ENCODE measurements at regions not wholly inside any gene's neighbourhood (a gene's known extent, or its start where the extent isn't known, plus 50 kb on each side); places are given as distances from the start of the nearest gene placed in this dataset.
"Not testable (repeated sequence)": the region's sequence is repeated elsewhere in the genome, so short reads cannot be mapped to it uniquely, and the experiment has no call there.

DNA sequence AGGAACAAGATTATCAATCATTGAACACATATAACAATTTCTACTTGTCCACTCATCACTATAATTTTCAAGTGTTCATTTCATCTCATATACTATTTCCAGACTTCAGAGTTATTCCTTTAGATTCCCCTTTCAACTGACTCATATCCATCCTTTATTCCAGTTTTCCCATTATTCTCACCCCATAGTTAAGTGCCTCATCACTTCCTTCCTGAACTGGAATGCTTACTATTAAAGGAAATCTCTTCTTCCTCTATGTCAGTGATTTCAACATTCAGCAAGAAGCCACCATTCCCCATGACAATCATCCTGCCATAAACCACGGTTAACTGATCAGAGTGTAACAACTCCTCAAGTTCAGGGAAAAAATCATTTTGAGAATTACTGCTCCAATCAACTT, 198.9 kb downstream of the FBXO8 start:
- Mint-ChIP-seq H3K4me3 (no peak overlapping the region), H3K27ac (no peak overlapping the region), H3K36me3 (no peaks in the 10 kb centered on the region), H3K9me3 (peaks cover under 1 to 7% (median 2%) of the 10 kb centered on the region in 6 donors), H3K4me1 (no peaks in the 10 kb centered on the region), H3K27me3 (ENCODE audit: low read depth in 3 of 3) (peaks cover 0 to under 1% (median 0%) of the 10 kb centered on the region in 3 donors)
- no peak for DNase-seq

- H3K4me3 Mint-ChIP-seq: no peak overlapping the region
- no peak overlapping the region for H3K27ac Mint-ChIP-seq
- H3K36me3 Mint-ChIP-seq: no peaks in the 10 kb centered on the region
- no peak for DNase-seq
- no peaks in the 10 kb centered on the region for H3K4me1 Mint-ChIP-seq
- H3K9me3 Mint-ChIP-seq: peaks cover 0 to 6% (median under 1%) of the 10 kb centered on the region in 6 donors
- no peaks in the 10 kb centered on the region for H3K27me3 Mint-ChIP-seq (ENCODE audit: low read depth in 3 of 3)
These were observed 203.1 kb downstream of the FBXO8 start for GRCh38 chr4:174080361-174080760.

DNA sequence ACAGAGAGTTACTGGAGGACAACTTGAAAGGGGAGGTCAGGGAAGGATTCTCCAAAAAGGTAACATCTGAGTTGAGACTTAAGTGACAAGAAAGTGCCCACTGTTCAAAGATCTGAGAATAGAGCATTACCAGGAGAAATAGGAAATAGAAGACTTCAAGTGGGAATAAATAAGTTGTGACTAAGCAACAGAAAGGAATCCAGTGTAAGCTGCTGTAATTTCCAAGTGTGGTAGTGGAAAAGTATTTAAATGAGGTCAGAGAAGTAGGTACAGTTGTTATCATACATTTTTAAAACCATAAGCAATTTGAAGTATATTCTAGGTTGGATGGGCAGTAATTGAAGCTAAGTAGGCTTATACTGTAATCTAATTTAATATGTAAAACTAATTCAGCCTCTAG, 211.9 kb downstream of the FBXO8 start:
- peaks cover 2 to 17% (median 4%) of the 10 kb centered on the region in 6 donors for H3K9me3 Mint-ChIP-seq
- DNase-seq: no peak
- no peak overlapping the region for H3K4me3 Mint-ChIP-seq
- no peak overlapping the region for H3K27ac Mint-ChIP-seq
- no peaks in the 10 kb centered on the region for H3K4me1 Mint-ChIP-seq
- H3K27me3 Mint-ChIP-seq (ENCODE audit: low read depth in 3 of 3): peaks cover 0 to 2% (median 0%) of the 10 kb centered on the region in 3 donors
- peaks cover 0 to 4% (median 0%) of the 10 kb centered on the region in 3 donors for H3K36me3 Mint-ChIP-seq

DNA sequence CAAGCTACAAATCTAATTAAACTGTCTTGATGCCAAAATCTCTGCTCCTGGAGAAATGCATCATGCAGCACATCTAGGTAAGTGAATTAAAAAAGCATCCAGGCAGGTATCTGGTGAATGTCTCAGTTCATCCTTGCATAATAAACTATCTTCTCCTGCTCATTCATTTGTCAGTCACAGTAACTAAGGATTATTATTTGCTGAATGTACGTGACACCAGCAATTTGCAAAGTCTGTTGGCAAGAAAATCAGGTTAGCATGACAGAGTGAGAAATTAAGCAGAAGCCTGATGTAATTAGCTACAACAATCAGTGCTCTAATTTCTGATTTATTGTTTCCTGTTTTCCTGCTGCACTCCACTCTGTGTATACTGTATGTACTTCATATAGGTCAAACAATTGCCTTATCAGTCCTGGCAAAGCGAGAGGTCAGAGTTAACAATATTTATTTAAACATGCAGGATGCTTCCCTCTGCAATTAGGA, 213.6 kb downstream of the FBXO8 start:
- Mint-ChIP-seq H3K27ac (no peak overlapping the region), H3K9me3 (peaks cover 2 to 23% (median 5%) of the 10 kb centered on the region in 6 donors), H3K4me3 (no peak overlapping the region), H3K36me3 (peaks cover 0 to 4% (median 0%) of the 10 kb centered on the region in 3 donors), H3K27me3 (ENCODE audit: low read depth in 3 of 3) (peaks cover 0 to 2% (median 0%) of the 10 kb centered on the region in 3 donors), H3K4me1 (no peaks in the 10 kb centered on the region)
- DNase-seq: no peak

GRCh38 chr4:174066611-174067205, 216.8 kb downstream of the FBXO8 start:
- H3K27ac Mint-ChIP-seq: no peak overlapping the region
- no peaks in the 10 kb centered on the region for H3K27me3 Mint-ChIP-seq (ENCODE audit: low read depth in 3 of 3)
- no peak for DNase-seq
- peaks cover 0 to 4% (median 0%) of the 10 kb centered on the region in 3 donors for H3K36me3 Mint-ChIP-seq
- peaks cover 2 to 19% (median 4%) of the 10 kb centered on the region in 6 donors for H3K9me3 Mint-ChIP-seq
- H3K4me1 Mint-ChIP-seq: no peaks in the 10 kb centered on the region
- no peak overlapping the region for H3K4me3 Mint-ChIP-seq

- no peak overlapping the region for H3K4me3 Mint-ChIP-seq
- H3K27me3 Mint-ChIP-seq (ENCODE audit: low read depth in 3 of 3): no peaks in the 10 kb centered on the region
- peaks cover 0 to 11% (median 7%) of the 10 kb centered on the region in 6 donors for H3K9me3 Mint-ChIP-seq
- no peaks in the 10 kb centered on the region for H3K4me1 Mint-ChIP-seq
- H3K36me3 Mint-ChIP-seq: no peaks in the 10 kb centered on the region
- no peak for DNase-seq
- H3K27ac Mint-ChIP-seq: no peak overlapping the region
These were observed 220.6 kb downstream of the FBXO8 start for GRCh38 chr4:174062831-174063230.

DNA sequence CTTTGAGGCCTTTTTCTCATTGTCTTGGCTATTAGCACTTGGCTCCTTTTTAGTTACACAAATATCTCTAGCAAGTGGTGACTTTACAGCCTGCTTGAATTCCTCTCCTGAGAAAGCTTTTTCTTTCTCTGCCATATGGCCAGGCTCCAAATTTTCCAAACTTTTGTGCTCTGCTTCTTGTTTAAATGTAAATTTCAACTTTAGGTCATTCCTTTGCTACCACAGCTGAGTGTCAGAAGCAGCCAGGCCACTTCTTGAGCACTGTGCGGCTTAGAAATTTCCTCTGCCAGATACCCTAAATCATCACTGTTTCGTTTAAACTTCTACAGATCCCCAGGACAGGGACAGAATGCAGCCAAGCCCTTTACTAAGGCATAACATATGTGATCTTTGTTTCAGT, 222.4 kb downstream of the FBXO8 start:
- H3K36me3 Mint-ChIP-seq: no peaks in the 10 kb centered on the region
- H3K4me1 Mint-ChIP-seq: no peaks in the 10 kb centered on the region
- H3K9me3 Mint-ChIP-seq: peaks cover 0 to 17% (median 7%) of the 10 kb centered on the region in 6 donors
- DNase-seq: no peak
- no peaks in the 10 kb centered on the region for H3K27me3 Mint-ChIP-seq (ENCODE audit: low read depth in 3 of 3)
- H3K4me3 Mint-ChIP-seq: no peak overlapping the region
- no peak overlapping the region for H3K27ac Mint-ChIP-seq

DNA sequence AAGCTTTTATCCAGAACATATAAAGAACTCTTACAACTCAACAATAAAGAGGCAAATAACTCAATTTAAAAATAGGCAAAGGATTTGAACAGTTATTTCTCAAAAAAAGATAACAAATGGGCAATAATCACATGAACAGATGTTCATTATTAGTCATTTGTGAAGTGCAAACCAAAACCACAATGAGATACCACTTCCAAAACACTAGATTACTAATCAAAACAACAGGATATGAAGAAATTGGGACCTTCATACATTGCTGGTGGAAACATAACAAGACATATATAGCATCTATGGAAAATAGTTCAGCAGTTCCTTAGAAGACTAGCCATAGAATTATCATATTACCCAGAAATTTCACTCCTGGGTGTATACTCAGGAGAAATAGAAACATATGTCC, 224.6 kb downstream of the FBXO8 start:
- Mint-ChIP-seq H3K4me3 (no peak overlapping the region), H3K27ac (no peak overlapping the region), H3K27me3 (ENCODE audit: low read depth in 3 of 3) (no peaks in the 10 kb centered on the region), H3K36me3 (no peaks in the 10 kb centered on the region), H3K4me1 (no peaks in the 10 kb centered on the region), H3K9me3 (peaks cover 0 to 13% (median 5%) of the 10 kb centered on the region in 6 donors)
- DNase-seq: no peak

DNA sequence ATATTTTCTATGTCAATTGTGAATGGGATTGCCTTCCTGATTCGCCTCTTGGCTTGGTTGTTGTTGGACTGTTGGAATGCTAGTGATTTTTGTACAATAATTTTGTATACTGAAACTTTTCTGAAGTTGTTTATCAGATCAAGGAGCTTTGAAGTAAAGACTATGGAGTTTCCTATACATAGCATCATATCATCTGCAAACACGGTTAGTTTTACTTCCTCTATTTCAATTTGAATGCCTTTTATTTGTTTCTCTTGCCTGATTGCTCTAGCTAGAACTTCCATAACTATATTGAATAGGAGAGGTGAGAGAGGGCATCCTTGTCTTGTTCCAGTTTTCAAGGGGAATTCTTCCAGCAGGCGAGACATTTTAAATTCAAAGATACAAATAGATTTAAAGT, 226.5 kb downstream of the FBXO8 start:
- Mint-ChIP-seq H3K27me3 (ENCODE audit: low read depth in 3 of 3) (no peaks in the 10 kb centered on the region), H3K9me3 (peaks cover 0 to 13% (median 5%) of the 10 kb centered on the region in 6 donors), H3K27ac (no peak overlapping the region), H3K4me1 (no peaks in the 10 kb centered on the region), H3K4me3 (no peak overlapping the region), H3K36me3 (no peaks in the 10 kb centered on the region)
- DNase-seq: no peak

DNA sequence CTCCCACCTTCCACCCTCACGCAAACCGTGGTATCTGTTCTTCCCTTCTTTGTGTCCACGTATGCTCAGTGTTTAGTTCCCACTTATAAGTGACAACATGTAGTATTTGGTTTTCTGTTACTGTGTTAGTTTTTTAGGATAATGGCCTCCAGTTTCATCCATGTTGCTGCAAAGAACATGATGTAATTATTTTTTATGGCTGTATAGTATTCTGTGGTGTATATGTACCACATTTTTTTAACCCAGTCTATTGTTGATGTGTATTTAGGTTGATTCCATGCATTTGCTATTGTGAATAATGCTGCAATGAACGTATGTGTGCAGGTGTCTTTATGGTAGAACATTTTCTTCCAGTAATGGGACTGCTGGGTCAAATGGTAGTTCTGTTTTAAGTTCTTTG, 228.1 kb downstream of the FBXO8 start:
- Mint-ChIP-seq H3K4me3 (no peak overlapping the region), H3K27ac (no peak overlapping the region), H3K9me3 (peaks cover 0 to 12% (median 5%) of the 10 kb centered on the region in 6 donors), H3K27me3 (ENCODE audit: low read depth in 3 of 3) (no peaks in the 10 kb centered on the region), H3K36me3 (no peaks in the 10 kb centered on the region), H3K4me1 (no peaks in the 10 kb centered on the region)
- no peak for DNase-seq

DNA sequence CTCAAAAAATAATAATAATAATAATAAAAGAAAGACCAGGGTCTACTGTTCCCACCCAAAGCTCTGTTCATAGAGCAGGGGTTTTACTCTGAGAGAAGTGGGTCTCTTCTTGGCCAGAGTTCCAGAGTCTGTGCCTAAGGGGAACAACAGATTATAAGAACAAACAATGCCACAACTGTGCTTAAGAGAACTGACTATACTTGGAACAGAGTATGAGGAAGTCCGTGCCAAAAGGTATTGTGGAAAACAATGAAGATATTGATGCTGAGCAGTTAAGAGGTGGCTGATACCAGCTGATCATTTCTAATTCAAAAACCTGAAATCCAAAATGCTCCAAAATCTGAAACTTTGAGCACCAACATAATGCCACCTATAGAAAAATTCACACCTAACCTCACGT, 229.6 kb downstream of the FBXO8 start:
- Mint-ChIP-seq H3K36me3 (no peaks in the 10 kb centered on the region), H3K9me3 (peaks cover 0 to 12% (median 5%) of the 10 kb centered on the region in 6 donors), H3K4me3 (no peak overlapping the region), H3K27ac (no peak overlapping the region), H3K4me1 (no peaks in the 10 kb centered on the region), H3K27me3 (ENCODE audit: low read depth in 3 of 3) (no peaks in the 10 kb centered on the region)
- DNase-seq: no peak

- no peaks in the 10 kb centered on the region for H3K36me3 Mint-ChIP-seq
- peaks cover 0 to 11% (median 3%) of the 10 kb centered on the region in 6 donors for H3K9me3 Mint-ChIP-seq
- no peak overlapping the region for H3K27ac Mint-ChIP-seq
- H3K27me3 Mint-ChIP-seq (ENCODE audit: low read depth in 3 of 3): peaks cover 0 to 2% (median 1%) of the 10 kb centered on the region in 3 donors
- no peaks in the 10 kb centered on the region for H3K4me1 Mint-ChIP-seq
- no peak overlapping the region for H3K4me3 Mint-ChIP-seq
- DNase-seq: no peak
These were observed 236.1 kb downstream of the FBXO8 start for GRCh38 chr4:174047363-174047762.

- not testable (repeated sequence) for H3K27ac Mint-ChIP-seq; H3K4me3 Mint-ChIP-seq; DNase-seq; H3K27me3 Mint-ChIP-seq (ENCODE audit: low read depth in 3 of 3); H3K4me1 Mint-ChIP-seq; H3K36me3 Mint-ChIP-seq
- H3K9me3 Mint-ChIP-seq: peaks cover 0 to 11% (median 3%) of the 10 kb centered on the region in 6 donors
These were observed 237.6 kb downstream of the FBXO8 start for GRCh38 chr4:174045829-174046228.

DNA sequence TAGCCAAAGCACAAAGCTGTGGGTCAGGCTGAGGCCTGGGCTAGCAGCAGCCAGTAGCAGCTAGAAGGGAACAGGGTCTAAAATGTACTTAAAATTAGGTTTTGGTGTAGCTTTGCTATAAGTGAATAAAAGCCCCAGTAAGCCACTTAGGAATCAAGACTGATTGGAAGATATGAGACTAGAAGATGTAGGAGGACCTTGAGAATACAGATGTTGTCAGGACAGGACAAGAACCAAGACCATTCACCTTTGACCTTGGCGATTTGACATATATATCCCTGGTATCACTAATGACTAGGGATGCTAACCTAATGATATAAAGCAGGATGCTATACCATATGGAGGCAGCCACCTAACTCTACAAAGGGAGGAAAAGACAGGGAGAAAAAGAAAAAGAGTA, 238.1 kb downstream of the FBXO8 start:
- H3K4me3 Mint-ChIP-seq: no peak overlapping the region

DNA sequence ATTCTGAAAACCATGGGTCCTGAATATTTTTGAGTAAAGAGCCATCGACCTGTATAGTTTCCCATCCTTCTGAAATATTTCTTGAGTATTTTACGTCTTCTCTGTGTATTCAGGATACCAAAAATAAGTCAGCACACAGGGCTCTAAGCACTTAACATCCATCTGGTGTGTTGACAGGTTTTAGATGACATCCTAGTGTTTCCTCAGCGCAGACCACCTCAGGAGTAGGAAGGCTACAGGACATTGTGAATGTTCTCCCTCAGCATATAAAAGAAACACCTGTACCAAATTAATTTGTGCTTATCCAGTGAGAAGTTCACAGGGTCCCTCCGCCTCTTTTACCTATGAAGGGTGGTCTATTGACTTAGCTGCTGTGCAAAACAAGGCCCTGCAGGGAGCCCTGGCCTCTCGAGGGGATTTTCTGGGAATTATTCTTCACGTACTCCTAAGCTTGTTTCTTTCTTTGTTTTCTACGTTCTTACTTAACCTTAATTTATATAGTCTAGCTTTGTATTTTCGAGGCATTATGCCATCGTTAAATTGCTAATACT, 241.8 kb downstream of the FBXO8 start:
- Mint-ChIP-seq H3K36me3 (no peaks in the 10 kb centered on the region), H3K27ac (no peak overlapping the region), H3K4me3 (no peak overlapping the region), H3K27me3 (ENCODE audit: low read depth in 3 of 3) (peaks cover 0 to 2% (median 1%) of the 10 kb centered on the region in 3 donors), H3K9me3 (peaks cover 1 to 15% (median 6%) of the 10 kb centered on the region in 6 donors), H3K4me1 (no peaks in the 10 kb centered on the region)
- DNase-seq: no peak

More for the DNA sequence above, 238.1 kb downstream of the FBXO8 start:
- H3K9me3 Mint-ChIP-seq: peaks cover 0 to 11% (median 5%) of the 10 kb centered on the region in 6 donors
- H3K27ac Mint-ChIP-seq: no peak overlapping the region
- H3K27me3 Mint-ChIP-seq (ENCODE audit: low read depth in 3 of 3): peaks cover 0 to 2% (median 1%) of the 10 kb centered on the region in 3 donors
- no peak for DNase-seq
- no peaks in the 10 kb centered on the region for H3K36me3 Mint-ChIP-seq
- H3K4me1 Mint-ChIP-seq: no peaks in the 10 kb centered on the region
